ENCODE measurements at regions not wholly inside any gene's neighbourhood (a gene's known extent, or its start where the extent isn't known, plus 50 kb on each side); places are given as distances from the start of the nearest gene placed in this dataset.

DNA sequence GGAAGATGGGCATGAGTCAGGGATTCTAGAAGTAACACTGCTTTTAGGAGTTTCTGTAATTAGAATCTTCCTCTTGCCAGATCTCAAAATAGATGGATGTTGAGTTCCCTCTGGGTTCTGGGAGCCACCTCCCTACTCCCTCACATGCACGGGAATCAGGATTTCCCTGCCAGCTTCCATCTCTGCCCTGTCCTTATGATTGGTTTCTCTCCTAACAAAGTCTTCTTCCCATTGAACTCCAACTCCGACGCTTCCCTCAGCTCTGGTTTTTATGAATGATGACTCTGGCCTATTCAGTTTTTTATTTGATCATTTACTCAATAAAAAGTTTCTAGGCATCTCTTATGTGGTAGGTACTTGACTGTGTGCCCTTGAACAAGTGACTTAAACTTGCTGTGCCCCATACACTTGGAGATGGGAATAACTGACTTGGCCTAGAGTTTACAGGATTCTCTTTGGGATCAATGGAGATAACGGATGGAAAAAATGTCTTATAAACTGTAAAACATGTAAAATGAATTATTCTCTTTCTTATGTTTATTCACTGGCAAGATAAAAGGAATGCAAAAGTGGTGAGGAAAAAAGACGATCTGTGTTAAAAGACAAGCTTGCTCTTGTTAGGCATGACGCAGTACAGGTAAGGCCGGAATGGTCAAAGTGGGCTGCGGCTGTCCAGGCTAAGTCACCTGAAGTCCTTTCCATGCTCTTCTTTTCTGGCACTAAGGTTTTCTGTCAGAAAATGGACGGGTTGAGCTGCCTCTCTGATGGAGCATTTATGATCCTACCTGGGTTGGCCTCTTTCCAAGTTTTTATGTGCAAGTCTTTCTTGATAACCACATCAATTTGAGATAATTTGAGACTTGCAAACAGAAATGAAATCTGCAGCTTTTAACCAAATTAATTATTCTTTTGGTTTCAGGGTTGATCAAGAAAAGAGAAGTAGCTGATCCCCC, 199.6 kb downstream of the MYCN start:
- Histone ChIP-seq H3K4me1 (replicated peaks in 1 of 2) (no peaks in the 10 kb centered on the region), H3K9me3 (replicated peaks in 1 of 3) (no peaks in the 10 kb centered on the region), H3K36me3 (replicated peaks in 1 of 2) (no peaks in the 10 kb centered on the region), H3K4me3 (no peak overlapping the region), H3K27ac (no peak overlapping the region), H3K27me3 (no peaks in the 10 kb centered on the region)
- intact Hi-C loops (cut with DNase I), result no loop called here
- TF ChIP-seq, protein P1, sequence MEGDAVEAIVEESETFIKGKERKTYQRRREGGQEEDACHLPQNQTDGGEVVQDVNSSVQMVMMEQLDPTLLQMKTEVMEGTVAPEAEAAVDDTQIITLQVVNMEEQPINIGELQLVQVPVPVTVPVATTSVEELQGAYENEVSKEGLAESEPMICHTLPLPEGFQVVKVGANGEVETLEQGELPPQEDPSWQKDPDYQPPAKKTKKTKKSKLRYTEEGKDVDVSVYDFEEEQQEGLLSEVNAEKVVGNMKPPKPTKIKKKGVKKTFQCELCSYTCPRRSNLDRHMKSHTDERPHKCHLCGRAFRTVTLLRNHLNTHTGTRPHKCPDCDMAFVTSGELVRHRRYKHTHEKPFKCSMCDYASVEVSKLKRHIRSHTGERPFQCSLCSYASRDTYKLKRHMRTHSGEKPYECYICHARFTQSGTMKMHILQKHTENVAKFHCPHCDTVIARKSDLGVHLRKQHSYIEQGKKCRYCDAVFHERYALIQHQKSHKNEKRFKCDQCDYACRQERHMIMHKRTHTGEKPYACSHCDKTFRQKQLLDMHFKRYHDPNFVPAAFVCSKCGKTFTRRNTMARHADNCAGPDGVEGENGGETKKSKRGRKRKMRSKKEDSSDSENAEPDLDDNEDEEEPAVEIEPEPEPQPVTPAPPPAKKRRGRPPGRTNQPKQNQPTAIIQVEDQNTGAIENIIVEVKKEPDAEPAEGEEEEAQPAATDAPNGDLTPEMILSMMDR (IDR thresholded peaks at IDR 0.05), result no peak
- no peak for TF ChIP-seq POLR2A (IDR thresholded peaks at IDR 0.05)
- WGBS, 4 donors, result 86 to 90% (median 87%) methylated on average over 9 of the region's 9 CpGs
- DNase-seq, result peak in 1 of 7 donors; percentile 29

DNA sequence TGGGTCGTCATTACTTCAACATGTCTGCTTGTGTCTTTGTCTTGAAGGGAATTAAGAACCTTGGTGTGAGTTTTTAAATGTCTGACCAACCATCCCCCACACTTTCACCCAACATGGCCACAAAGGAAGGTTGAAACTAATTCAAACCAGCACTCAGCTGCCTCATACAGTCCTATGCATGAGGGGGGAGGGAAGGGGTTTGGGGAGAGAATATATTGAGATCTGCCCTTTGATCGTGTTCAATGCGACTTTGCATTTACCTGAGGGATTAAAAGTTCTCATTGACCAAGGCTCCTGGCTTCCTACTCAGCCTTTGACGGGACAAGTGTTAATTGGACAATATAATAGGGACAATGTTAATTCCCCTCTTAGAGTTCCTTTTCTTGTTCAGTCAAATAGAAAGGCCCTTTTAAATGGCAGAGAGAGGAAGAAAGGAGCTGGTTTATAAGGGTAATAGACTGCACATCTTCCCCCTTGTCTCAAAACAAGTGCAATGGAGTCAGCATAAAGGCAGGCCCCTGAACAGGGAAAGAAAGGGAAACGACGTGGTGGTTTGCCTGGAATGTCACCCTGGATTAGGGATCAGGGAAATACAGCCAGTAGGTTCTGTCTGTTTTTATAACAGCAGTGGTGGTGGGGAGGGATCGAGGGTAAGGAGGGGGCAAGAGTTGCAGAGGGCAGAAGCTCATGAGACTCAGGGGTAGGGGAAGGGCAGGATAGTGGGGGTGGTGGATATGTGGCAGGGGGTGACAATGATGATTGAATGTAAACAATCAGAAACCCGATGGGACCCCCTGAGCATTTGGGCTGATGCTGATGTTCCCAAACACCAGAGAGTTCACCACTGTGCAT, 198.7 kb downstream of the MYCN start:
- Histone ChIP-seq H3K27ac (no peak overlapping the region), H3K4me3 (no peak overlapping the region), H3K9me3 (replicated peaks in 1 of 3) (no peaks in the 10 kb centered on the region), H3K36me3 (replicated peaks in 1 of 2) (no peaks in the 10 kb centered on the region), H3K4me1 (replicated peaks in 1 of 2) (no peaks in the 10 kb centered on the region), H3K27me3 (no peaks in the 10 kb centered on the region)
- DNase-seq, result no peak
- intact Hi-C loops (cut with DNase I), result no loop called here
- TF ChIP-seq, protein P1 (IDR thresholded peaks at IDR 0.05), result no peak
- no peak for TF ChIP-seq POLR2A (IDR thresholded peaks at IDR 0.05)
- 73 to 80% (median 77%) methylated on average over 8 of the region's 8 CpGs for WGBS, 4 donors

DNA sequence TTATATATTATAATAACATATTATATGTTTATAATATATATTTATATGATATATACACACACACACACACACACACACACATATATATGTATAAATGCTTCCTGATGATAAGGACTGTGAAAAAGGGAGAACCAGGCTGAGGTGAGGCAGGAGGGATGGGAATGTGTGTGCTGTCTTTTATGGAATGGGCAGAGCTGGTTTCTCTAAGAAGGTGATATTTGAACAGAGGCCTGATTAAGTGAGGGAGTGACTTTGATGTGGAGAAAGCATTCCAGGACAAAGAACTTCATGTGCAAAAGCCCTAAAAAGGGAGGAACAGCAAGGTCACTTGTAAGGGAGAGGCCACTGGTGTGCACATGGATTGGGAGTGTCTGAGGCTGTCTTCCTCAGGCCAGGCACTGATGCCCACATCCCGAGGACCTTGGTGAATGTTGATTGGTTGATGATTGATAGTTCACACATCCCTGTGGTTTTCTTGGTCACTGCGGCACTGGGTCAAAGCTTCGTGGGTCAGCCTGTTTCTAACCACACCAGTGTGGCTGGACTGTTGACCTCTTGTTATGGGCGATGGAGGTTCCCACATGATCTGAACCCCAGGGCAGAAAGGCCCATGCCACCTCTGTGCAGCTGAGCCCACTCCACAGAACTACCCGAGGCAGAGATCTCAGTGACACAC, 196.9 kb downstream of the MYCN start:
- Histone ChIP-seq H3K27ac (no peak overlapping the region), H3K4me1 (replicated peaks in 1 of 2) (no peaks in the 10 kb centered on the region), H3K9me3 (replicated peaks in 1 of 3) (no peaks in the 10 kb centered on the region), H3K36me3 (replicated peaks in 1 of 2) (no peaks in the 10 kb centered on the region), H3K27me3 (no peaks in the 10 kb centered on the region), H3K4me3 (no peak overlapping the region)
- intact Hi-C loops (cut with DNase I), result no loop called here
- DNase-seq, result peak in 1 of 7 donors; percentile 40
- no peak for TF ChIP-seq POLR2A (IDR thresholded peaks at IDR 0.05)
- TF ChIP-seq, protein P1 (IDR thresholded peaks at IDR 0.05), result no peak
- 79 to 93% (median 87%) methylated on average over 5 of the region's 5 CpGs for WGBS, 4 donors
